NOMO-1 (cell line): ENCODE measurements at regions not wholly inside any gene's neighbourhood (a gene's known extent, or its start where the extent isn't known, plus 50 kb on each side); places are given as distances from the start of the nearest gene placed in this dataset.
"Not testable (repeated sequence)": the region's sequence is repeated elsewhere in the genome, so short reads cannot be mapped to it uniquely, and the experiment has no call there.

Source experiments
- DNase-seq, 2 experiments: peaks; one replicate each; lab custom pipeline; 2025; ENCODE audit not compliant: unreplicated experiment in 2 of 2; lab: John Stamatoyannopoulos, UW

- no peak for DNase-seq
These were observed 59.2 kb upstream of the ADGRB3 start for GRCh38 chr6:68575765-68576439.

DNA sequence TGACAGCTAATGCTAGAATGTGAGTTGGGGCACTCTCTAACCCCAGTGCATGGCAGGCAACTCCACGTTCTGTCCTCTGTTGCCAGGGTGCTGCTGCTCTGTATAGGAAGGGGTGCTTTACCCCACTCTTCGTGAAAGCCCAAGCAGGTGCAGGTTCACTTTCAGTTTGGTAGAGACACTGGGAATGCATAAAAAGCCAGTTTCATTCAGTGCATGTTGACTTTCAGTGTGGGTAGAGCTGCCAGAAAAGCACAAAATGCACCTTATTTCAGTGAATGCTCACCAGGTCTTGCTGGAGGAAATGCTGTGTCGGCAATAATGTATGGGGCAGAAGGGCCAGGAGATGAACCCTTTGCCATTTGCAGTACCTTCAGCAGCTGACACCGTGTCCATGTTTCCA is 62.1 kb upstream of the ADGRB3 start:
- no peak for DNase-seq

- peak; percentile 22 to 52 for DNase-seq
These were observed 62.6 kb upstream of the ADGRB3 start for GRCh38 chr6:68572525-68572924.

DNA sequence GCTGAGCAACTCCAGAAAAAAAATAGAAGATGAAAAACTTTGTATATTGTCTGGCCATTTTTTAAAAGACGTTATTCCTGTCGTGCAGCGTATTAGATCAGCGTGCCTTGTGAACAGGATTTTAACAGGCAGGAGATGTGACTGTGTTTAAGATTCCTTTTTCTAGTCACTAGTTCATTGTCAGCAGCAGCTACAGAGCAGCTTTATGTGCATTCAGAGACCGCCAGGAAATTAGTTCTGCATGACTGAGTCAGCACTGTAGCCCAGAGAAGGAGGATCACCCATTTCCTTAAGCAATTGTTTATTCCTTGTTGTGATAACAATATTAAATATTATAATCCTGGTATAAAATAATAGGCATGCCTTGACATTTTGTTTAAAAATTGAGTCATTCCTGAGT is 75.4 kb upstream of the ADGRB3 start:
- no peak for DNase-seq

DNA sequence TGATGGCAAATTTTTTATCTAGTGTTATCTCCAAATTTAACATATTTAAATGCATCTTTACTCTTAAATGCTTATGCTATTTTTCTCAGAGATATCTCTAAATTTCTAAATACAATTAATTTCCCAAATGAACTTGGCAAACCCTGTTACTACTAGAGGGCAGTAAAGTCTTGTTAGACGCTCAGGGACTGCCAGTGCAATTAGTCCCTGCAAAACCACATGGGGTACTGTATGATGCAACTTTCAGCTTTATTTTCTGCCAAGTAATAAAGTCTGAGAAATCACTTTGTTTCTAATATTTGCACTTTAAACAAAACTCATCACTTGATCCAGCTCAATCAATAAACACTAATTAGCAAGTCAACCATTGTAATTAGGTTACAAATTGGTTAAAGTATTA is 76.0 kb upstream of the ADGRB3 start:
- peak in 1 of 2 experiments; percentile 2 for DNase-seq

- DNase-seq: no peak
These were observed 88.5 kb upstream of the ADGRB3 start for GRCh38 chr6:68546620-68547019.

DNA sequence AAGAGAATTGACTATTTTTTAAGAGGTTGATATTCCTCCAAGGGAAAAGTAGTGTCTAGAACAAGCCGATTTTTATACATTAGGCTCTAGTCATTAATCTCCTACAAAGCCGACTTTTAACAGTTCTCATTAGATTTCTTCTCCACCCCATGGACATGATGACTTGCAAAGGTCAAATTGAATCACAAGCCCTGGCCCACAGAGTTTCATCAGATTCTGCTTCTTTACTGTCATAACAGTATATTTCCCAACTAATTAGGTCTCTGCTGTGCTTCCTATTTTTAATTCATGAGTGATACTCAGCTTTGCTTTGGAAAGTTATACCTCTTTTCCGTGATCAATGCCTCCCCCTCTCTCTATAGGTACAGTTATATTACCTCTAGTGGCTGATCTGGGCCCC is 90.6 kb upstream of the ADGRB3 start:
- no peak for DNase-seq

GRCh38 chr6:68533339-68533795 is 101.7 kb upstream of the ADGRB3 start:
- DNase-seq: no peak

GRCh38 chr6:68527691-68528090 is 107.4 kb upstream of the ADGRB3 start:
- DNase-seq: no peak

GRCh38 chr6:68506911-68507310 is 128.2 kb upstream of the ADGRB3 start:
- DNase-seq: no peak

GRCh38 chr6:68502946-68503345 is 132.1 kb upstream of the ADGRB3 start:
- DNase-seq: no peak

GRCh38 chr6:68497927-68498326 is 137.2 kb upstream of the ADGRB3 start:
- DNase-seq: no peak

- DNase-seq: not testable (repeated sequence)
These were observed 140.2 kb upstream of the ADGRB3 start for GRCh38 chr6:68494880-68495279.

GRCh38 chr6:68476611-68477010 is 158.5 kb upstream of the ADGRB3 start:
- no peak for DNase-seq

DNA sequence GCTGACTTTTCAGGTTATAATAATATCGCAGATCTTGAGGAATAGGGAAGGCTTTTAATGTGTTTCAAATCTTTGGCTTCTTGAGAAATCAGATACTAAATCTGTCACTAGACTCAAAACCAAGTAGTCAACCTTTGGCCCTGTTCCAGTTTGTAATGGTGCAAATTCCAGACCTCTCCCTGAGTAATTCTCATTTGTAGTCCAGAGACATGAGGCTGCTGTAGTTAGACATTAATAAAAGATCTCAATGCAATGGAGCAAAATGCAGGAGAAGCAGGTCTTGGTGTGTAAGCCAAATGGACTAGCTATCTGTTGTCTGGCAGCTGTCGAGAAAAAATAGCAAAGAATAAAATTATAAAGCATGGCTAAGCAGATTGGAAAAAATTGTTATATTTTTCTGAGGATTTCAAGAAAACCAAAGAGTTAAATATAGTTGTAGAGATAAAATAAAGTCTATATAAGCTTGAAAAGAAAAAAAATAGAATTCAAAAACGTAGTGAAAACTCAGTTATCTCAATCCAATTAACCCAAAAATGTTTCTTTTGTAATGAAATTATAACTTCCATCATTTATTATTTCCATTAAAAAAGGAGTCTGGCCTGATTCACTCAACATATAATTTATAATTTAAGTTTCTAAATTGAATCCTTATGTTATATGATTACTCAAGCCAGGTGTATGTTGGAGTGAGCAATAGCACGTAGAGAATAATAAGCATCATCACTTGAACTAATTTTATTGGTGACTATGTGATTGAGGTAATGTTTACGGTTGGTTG is 161.5 kb upstream of the ADGRB3 start:
- no peak for DNase-seq

DNA sequence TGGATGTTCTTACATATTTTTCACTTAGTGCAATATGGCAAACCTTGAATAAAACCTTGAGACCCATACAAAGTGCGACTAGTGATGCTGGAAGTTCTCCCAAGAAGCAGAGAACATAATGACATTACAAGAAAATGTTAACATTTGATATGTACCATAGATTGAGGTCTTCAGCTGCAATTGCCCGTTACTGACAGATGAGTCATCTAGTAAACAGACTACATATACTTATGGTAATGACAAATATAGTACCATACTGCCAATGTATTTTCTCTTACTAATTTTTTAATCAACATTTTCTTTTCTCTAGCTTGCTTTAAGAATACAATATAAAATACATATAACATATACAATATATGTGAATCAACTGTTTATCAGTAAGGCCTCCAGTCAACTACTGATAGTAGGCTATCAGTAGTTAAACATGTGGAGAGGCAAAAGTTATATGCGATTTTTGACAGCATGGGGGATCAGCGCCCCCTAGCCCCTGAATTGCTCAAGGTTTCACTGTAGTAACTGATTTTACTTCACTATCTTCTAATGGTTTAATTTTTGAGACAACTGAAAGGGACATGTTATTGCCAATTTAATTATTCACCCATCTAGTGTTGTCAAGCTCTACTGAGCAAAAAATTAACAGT is 166.7 kb upstream of the ADGRB3 start:
- no peak for DNase-seq

- DNase-seq: no peak
These were observed 176.6 kb upstream of the ADGRB3 start for GRCh38 chr6:68458447-68458846.

DNA sequence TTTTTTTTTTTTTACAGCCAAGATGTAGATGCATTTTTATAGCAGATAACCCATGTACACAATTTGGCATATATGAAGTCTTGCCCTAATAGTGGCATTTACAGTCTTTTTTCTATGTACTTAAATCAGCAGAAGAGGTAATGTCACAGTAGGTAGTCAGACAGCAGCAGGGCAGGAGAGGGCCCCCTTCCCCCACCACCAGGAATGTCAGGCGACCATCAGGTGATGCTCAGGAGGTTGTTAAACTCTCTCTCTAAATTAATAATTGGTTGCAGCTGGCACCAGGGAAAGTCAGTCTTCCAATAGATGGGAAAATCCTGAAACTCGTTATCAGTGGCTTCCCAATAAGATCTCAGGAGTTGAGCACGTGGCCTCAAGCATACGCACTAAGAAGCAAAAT is 188.0 kb upstream of the ADGRB3 start:
- DNase-seq: no peak

GRCh38 chr6:68445926-68446325 is 189.2 kb upstream of the ADGRB3 start:
- no peak for DNase-seq

DNA sequence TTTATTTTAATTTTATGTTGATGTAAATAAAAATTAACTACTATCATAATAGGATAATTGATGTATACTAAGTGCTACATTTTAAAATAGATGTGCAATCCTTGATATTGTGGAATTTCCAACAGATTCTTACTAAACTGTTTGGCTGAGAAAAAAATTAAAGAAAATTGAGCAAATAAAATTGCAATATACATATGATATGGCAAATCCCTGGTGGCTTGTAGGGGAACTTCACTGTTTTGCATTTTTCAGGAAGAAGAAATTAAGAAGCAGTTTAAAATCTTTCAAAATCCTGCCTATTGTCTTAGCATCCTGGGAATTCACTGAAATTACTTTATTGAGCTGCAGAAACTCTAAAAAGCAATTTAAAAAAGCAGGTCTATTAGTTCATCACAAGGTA is 191.4 kb upstream of the ADGRB3 start:
- DNase-seq: no peak

- DNase-seq: no peak
These were observed 207.5 kb upstream of the ADGRB3 start for GRCh38 chr6:68427630-68428029.

DNA sequence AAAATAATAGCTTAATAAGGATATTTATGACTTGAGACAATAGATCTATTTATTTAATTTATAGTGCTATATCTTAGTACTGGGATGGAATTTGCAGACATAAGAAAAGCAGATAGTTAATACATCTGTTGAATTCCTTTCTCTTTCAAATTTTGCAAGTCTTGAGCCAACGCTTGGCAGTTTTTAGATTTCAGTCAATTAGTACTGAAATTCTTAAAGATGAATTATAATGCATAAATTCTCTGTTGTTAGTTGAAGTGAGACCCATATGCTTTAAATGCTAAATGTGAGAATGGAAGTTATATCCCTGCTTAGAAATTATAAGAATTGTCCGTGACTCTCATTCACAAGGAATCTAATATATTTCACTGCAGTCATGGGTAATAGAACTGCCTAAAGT is 225.1 kb upstream of the ADGRB3 start:
- no peak for DNase-seq
